ENCODE measurements at regions not wholly inside any gene's neighbourhood (a gene's known extent, or its start where the extent isn't known, plus 50 kb on each side); places are given as distances from the start of the nearest gene placed in this dataset.

GRCh38 chr3:109944836-109945235, 607.5 kb upstream of the DPPA4 start:
- Mint-ChIP-seq H3K9me3 (peaks cover 6% of the 10 kb centered on the region), H3K27ac (no peak overlapping the region), H3K4me1 (peaks cover 6% of the 10 kb centered on the region), H3K4me3 (no peak overlapping the region), H3K27me3 (ENCODE audit: low read depth, poor library complexity) (no peaks in the 10 kb centered on the region), H3K36me3 (ENCODE audit: low read depth) (no peaks in the 10 kb centered on the region)
- TF ChIP-seq, protein P1, sequence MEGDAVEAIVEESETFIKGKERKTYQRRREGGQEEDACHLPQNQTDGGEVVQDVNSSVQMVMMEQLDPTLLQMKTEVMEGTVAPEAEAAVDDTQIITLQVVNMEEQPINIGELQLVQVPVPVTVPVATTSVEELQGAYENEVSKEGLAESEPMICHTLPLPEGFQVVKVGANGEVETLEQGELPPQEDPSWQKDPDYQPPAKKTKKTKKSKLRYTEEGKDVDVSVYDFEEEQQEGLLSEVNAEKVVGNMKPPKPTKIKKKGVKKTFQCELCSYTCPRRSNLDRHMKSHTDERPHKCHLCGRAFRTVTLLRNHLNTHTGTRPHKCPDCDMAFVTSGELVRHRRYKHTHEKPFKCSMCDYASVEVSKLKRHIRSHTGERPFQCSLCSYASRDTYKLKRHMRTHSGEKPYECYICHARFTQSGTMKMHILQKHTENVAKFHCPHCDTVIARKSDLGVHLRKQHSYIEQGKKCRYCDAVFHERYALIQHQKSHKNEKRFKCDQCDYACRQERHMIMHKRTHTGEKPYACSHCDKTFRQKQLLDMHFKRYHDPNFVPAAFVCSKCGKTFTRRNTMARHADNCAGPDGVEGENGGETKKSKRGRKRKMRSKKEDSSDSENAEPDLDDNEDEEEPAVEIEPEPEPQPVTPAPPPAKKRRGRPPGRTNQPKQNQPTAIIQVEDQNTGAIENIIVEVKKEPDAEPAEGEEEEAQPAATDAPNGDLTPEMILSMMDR (IDR thresholded peaks at IDR 0.05): no peak
- DNase-seq: no peak

DNA sequence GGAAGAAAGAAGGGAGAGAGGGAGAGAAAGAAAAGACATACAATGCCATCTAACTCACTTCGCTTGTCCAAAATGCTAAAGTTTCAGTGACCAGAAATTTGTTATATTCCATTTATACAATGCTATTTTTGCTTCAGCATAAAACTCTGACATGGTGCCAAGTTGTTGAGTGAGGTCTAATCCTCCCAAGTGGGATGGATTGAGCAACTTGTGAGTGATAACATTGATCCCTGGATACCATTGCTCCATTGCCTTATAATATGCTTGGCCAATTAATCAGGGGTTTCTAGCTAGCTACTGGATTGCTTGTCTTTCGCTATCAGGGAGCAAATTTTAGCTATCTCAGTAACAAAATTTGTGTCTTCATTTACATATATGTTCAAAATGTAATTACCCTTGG, 615.6 kb upstream of the DPPA4 start:
- Mint-ChIP-seq H3K9me3 (no peaks in the 10 kb centered on the region), H3K27me3 (ENCODE audit: low read depth, poor library complexity) (no peaks in the 10 kb centered on the region), H3K36me3 (ENCODE audit: low read depth) (no peaks in the 10 kb centered on the region), H3K4me3 (no peak overlapping the region), H3K4me1 (no peaks in the 10 kb centered on the region), H3K27ac (no peak overlapping the region)
- TF ChIP-seq, protein P1 (IDR thresholded peaks at IDR 0.05): no peak
- no peak for DNase-seq

- TF ChIP-seq, protein P1 (IDR thresholded peaks at IDR 0.05): no peak
- H3K4me3 Mint-ChIP-seq: no peak overlapping the region
- H3K4me1 Mint-ChIP-seq: no peaks in the 10 kb centered on the region
- no peaks in the 10 kb centered on the region for H3K27me3 Mint-ChIP-seq (ENCODE audit: low read depth, poor library complexity)
- DNase-seq: no peak
- no peaks in the 10 kb centered on the region for H3K36me3 Mint-ChIP-seq (ENCODE audit: low read depth)
- no peaks in the 10 kb centered on the region for H3K9me3 Mint-ChIP-seq
- H3K27ac Mint-ChIP-seq: no peak overlapping the region
These were observed 626.5 kb upstream of the DPPA4 start for GRCh38 chr3:109963831-109964230.

DNA sequence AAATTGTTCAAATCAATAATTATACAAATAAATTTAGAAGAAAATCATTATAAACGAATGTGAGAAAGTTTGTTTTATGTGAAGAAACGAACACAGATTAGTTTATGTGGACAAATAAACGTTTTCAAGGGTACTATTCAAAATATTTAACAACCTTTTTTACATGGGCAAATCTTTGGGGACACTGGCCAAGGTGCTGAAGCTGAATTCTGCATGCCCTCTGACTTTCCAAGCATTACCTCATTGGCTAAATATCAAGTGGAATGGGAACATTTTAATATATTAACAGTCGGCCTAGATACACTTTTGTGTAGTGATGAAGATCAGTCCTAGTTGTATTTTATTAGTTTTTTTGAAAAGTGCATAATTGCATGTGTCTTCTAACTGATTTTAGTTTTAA, 636.4 kb upstream of the DPPA4 start:
- H3K27ac Mint-ChIP-seq: no peak overlapping the region
- DNase-seq: peak; percentile 14
- no peaks in the 10 kb centered on the region for H3K4me1 Mint-ChIP-seq
- H3K4me3 Mint-ChIP-seq: no peak overlapping the region
- TF ChIP-seq, protein P1 (IDR thresholded peaks at IDR 0.05): no peak
- H3K27me3 Mint-ChIP-seq (ENCODE audit: low read depth, poor library complexity): no peaks in the 10 kb centered on the region
- peaks cover 5% of the 10 kb centered on the region for H3K9me3 Mint-ChIP-seq
- H3K36me3 Mint-ChIP-seq (ENCODE audit: low read depth): no peaks in the 10 kb centered on the region

- no peak for DNase-seq
- Mint-ChIP-seq H3K4me3 (no peak overlapping the region), H3K9me3 (peaks cover 5% of the 10 kb centered on the region), H3K36me3 (ENCODE audit: low read depth) (no peaks in the 10 kb centered on the region), H3K4me1 (no peaks in the 10 kb centered on the region), H3K27ac (peak overlapping the region; percentile 5), H3K27me3 (ENCODE audit: low read depth, poor library complexity) (no peaks in the 10 kb centered on the region)
- TF ChIP-seq, protein P1 (IDR thresholded peaks at IDR 0.05): no peak
These were observed 640.6 kb upstream of the DPPA4 start for GRCh38 chr3:109977897-109978296.

- TF ChIP-seq, protein P1 (IDR thresholded peaks at IDR 0.05): no peak
- Mint-ChIP-seq H3K27me3 (ENCODE audit: low read depth, poor library complexity) (no peaks in the 10 kb centered on the region), H3K36me3 (ENCODE audit: low read depth) (no peaks in the 10 kb centered on the region), H3K4me1 (no peaks in the 10 kb centered on the region), H3K9me3 (no peaks in the 10 kb centered on the region), H3K4me3 (no peak overlapping the region), H3K27ac (no peak overlapping the region)
- DNase-seq: no peak
These were observed 644.9 kb upstream of the DPPA4 start for GRCh38 chr3:109982201-109982600.
